Ishikawa (cell line): ENCODE measurements at regions not wholly inside any gene's neighbourhood (a gene's known extent, or its start where the extent isn't known, plus 50 kb on each side); places are given as distances from the start of the nearest gene placed in this dataset.

Source experiments
- CEBPB ChIP-seq: IDR thresholded peaks from 2 replicates; pipeline ENCODE4 v1.6.1; 2012
- CREB1 ChIP-seq: IDR thresholded peaks from 2 replicates; pipeline ENCODE4 v1.6.1; 2012; ENCODE audit warnings: low read depth
- EGR1 ChIP-seq: IDR thresholded peaks from 2 replicates; pipeline ENCODE4 v1.6.1; 2012
- EP300 ChIP-seq: IDR thresholded peaks from 2 replicates; pipeline ENCODE4 v1.6.1; 2012; ENCODE audit warnings: borderline replicate concordance
- FOXM1 ChIP-seq: IDR thresholded peaks from 2 replicates; pipeline ENCODE4 v1.6.1; 2012; ENCODE audit warnings: low read depth, borderline replicate concordance
- MAX ChIP-seq: IDR thresholded peaks from 2 replicates; pipeline ENCODE4 v1.6.1; 2012
- NFIC ChIP-seq: IDR thresholded peaks from 2 replicates; pipeline ENCODE4 v1.6.1; 2012
- RAD21 ChIP-seq: IDR thresholded peaks from 2 replicates; pipeline ENCODE4 v1.6.1; 2012; ENCODE audit warnings: low read depth
- REST ChIP-seq: IDR thresholded peaks from 2 replicates; pipeline ENCODE4 v1.6.1; 2012; ENCODE audit warnings: low read depth, mild to moderate bottlenecking
- TAF1 ChIP-seq: IDR thresholded peaks from 2 replicates; pipeline ENCODE4 v1.6.1; 2012; ENCODE audit warnings: low read depth, mild to moderate bottlenecking
- TCF12 ChIP-seq: IDR thresholded peaks from 2 replicates; pipeline ENCODE4 v1.6.1; 2012; ENCODE audit warnings: low read depth
- TEAD4 ChIP-seq: IDR thresholded peaks from 2 replicates; pipeline ENCODE4 v1.6.1; 2012
- USF1 ChIP-seq: IDR thresholded peaks from 2 replicates; pipeline ENCODE4 v1.6.1; 2012
- YY1 ChIP-seq: IDR thresholded peaks from 2 replicates; pipeline ENCODE4 v1.6.1; 2012; ENCODE audit warnings: low read depth
- ZBTB7A ChIP-seq: IDR thresholded peaks from 2 replicates; pipeline ENCODE4 v1.6.1; 2012; ENCODE audit warnings: low read depth

GRCh38 chr3:177598097-177598833 is 401.0 kb upstream of the TBL1XR1 start:
- no peak for TF ChIP-seq CREB1

- TF ChIP-seq CEBPB (no peak), CREB1 (no peak), TEAD4 (no peak), NFIC (no peak), EGR1 (no peak), FOXM1 (no peak), MAX (no peak), YY1 (no peak), REST (no peak)
These were observed 402.0 kb upstream of the TBL1XR1 start for GRCh38 chr3:177599326-177599725.

- TF ChIP-seq TAF1 (no peak), YY1 (no peak), EGR1 (no peak), FOXM1 (no peak), EP300 (no peak), NFIC (no peak), CREB1 (no peak), CEBPB (no peak), TCF12 (no peak)
These were observed 402.6 kb upstream of the TBL1XR1 start for GRCh38 chr3:177599837-177600236.

- TF ChIP-seq NFIC (no peak), TEAD4 (no peak), EP300 (no peak), TAF1 (no peak), USF1 (no peak), MAX (no peak), EGR1 (no peak), YY1 (no peak), CEBPB (no peak), RAD21 (no peak), FOXM1 (no peak), REST (no peak), TCF12 (no peak), ZBTB7A (no peak), CREB1 (no peak)
These were observed 403.1 kb upstream of the TBL1XR1 start for GRCh38 chr3:177600411-177600810.

- TF ChIP-seq CREB1 (no peak), FOXM1 (no peak), NFIC (no peak), USF1 (no peak)
These were observed 403.9 kb upstream of the TBL1XR1 start for GRCh38 chr3:177601152-177601551.

GRCh38 chr3:177602601-177603147 is 405.4 kb upstream of the TBL1XR1 start:
- TF ChIP-seq TAF1, result no peak
- peak; percentile 51; the same call in 1 of the 2 replicates for TF ChIP-seq YY1
- peak; percentile 96 for TF ChIP-seq NFIC
- TF ChIP-seq CEBPB, result no peak
- peak; percentile 93 for TF ChIP-seq EP300
- no peak for TF ChIP-seq USF1
- TF ChIP-seq TCF12, result peak; percentile 92
- TF ChIP-seq TEAD4, result peak; percentile 90
- TF ChIP-seq CREB1, result no peak
- TF ChIP-seq RAD21, result peak; percentile 35; the same call in 1 of the 2 replicates
- no peak for TF ChIP-seq REST
- TF ChIP-seq FOXM1, result peak; percentile 89
- TF ChIP-seq ZBTB7A, result no peak
- TF ChIP-seq EGR1, result no peak
- TF ChIP-seq MAX, result no peak; the same call in 1 of the 2 replicates
